ENCODE measurements at regions not wholly inside any gene's neighbourhood (a gene's known extent, or its start where the extent isn't known, plus 50 kb on each side); places are given as distances from the start of the nearest gene placed in this dataset.
"Not testable (repeated sequence)": the region's sequence is repeated elsewhere in the genome, so short reads cannot be mapped to it uniquely, and the experiment has no call there.

DNA sequence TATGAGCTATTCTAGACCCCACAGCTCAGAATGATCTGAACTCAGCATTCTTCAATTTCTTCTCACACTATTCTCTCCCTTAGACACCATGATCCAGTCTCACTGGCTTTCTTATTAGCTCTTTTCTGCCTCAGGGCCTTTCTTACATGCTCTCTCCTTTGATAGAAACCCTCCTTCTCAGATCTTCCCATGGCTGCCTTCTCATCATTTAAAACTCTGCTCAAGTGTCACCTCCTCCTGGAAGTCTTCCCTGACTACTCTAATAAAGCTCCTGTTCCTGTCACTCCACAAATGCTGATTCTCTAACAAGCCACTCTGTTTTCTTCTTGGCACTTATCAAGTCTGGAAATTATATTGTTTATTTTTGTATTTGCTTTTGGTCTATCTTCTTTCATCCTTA, 131.1 kb downstream of the HNMT start:
- no peak overlapping the region for H3K4me3 ChIP-seq
- H3K9me3 ChIP-seq = no peaks in the 10 kb centered on the region
- intact Hi-C loops (cut with DNase I) = no loop called here
- no peaks in the 10 kb centered on the region for H3K36me3 ChIP-seq
- DNase-seq = no peak
- no peaks in the 10 kb centered on the region for H3K27me3 ChIP-seq
- no peak for TF ChIP-seq POLR2A (IDR thresholded peaks at IDR 0.05)
- TF ChIP-seq POLR2AphosphoS5 (IDR thresholded peaks at IDR 0.05) = no peak
- TF ChIP-seq, protein P1, sequence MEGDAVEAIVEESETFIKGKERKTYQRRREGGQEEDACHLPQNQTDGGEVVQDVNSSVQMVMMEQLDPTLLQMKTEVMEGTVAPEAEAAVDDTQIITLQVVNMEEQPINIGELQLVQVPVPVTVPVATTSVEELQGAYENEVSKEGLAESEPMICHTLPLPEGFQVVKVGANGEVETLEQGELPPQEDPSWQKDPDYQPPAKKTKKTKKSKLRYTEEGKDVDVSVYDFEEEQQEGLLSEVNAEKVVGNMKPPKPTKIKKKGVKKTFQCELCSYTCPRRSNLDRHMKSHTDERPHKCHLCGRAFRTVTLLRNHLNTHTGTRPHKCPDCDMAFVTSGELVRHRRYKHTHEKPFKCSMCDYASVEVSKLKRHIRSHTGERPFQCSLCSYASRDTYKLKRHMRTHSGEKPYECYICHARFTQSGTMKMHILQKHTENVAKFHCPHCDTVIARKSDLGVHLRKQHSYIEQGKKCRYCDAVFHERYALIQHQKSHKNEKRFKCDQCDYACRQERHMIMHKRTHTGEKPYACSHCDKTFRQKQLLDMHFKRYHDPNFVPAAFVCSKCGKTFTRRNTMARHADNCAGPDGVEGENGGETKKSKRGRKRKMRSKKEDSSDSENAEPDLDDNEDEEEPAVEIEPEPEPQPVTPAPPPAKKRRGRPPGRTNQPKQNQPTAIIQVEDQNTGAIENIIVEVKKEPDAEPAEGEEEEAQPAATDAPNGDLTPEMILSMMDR (IDR thresholded peaks at IDR 0.05) = no peak
- no peak for TF ChIP-seq EP300 (IDR thresholded peaks at IDR 0.05)
- H3K4me1 ChIP-seq = no peaks in the 10 kb centered on the region
- no peak overlapping the region for H3K27ac ChIP-seq

- WGBS, 2 donors = 97 to 99% methylated on average over 3 of the region's 3 CpGs
- H3K27ac ChIP-seq; H3K4me3 ChIP-seq; H3K36me3 ChIP-seq; H3K27me3 ChIP-seq; H3K4me1 ChIP-seq; H3K9me3 ChIP-seq; DNase-seq; intact Hi-C loops (cut with DNase I): not testable (repeated sequence)
Observed at GRCh38 chr2:138099288-138099687, 135.0 kb downstream of the HNMT start.

DNA sequence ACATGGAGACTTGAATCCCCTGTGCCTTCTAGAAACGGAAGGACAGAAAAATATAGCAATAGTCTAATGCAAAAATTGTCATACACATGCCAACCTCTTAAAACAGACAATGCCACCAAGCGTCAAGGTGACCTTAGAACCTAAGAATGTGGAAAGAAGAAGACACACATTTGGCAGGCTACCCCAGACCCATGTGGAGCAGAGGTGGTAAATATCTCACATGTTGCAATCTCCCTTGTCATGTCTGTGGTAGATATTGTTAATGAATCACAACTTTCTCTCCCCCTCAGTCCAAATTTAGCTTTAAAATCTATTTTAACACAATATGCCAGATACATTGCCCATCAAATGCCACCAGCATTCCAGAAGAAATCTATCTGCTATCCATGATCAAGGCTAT, 137.4 kb downstream of the HNMT start:
- H3K27ac ChIP-seq = no peak overlapping the region
- TF ChIP-seq POLR2A (IDR thresholded peaks at IDR 0.05) (no peak), POLR2AphosphoS5 (IDR thresholded peaks at IDR 0.05) (no peak), EP300 (IDR thresholded peaks at IDR 0.05) (no peak)
- TF ChIP-seq, protein P1 (IDR thresholded peaks at IDR 0.05) = no peak
- no peak overlapping the region for H3K4me3 ChIP-seq
- intact Hi-C loops (cut with DNase I) = no loop called here
- WGBS, 2 donors = 94 to 96% methylated on average over 2 of the region's 2 CpGs
- no peaks in the 10 kb centered on the region for H3K9me3 ChIP-seq
- H3K4me1 ChIP-seq = no peaks in the 10 kb centered on the region
- DNase-seq = no peak
- no peaks in the 10 kb centered on the region for H3K36me3 ChIP-seq
- no peaks in the 10 kb centered on the region for H3K27me3 ChIP-seq

- Histone ChIP-seq H3K27me3 (no peaks in the 10 kb centered on the region), H3K4me1 (no peaks in the 10 kb centered on the region), H3K27ac (no peak overlapping the region), H3K9me3 (no peaks in the 10 kb centered on the region), H3K4me3 (no peak overlapping the region), H3K36me3 (no peaks in the 10 kb centered on the region)
- intact Hi-C loops (cut with DNase I) = no loop called here
- no peak for TF ChIP-seq EP300 (IDR thresholded peaks at IDR 0.05)
- no peak for TF ChIP-seq POLR2AphosphoS5 (IDR thresholded peaks at IDR 0.05)
- no peak for TF ChIP-seq POLR2A (IDR thresholded peaks at IDR 0.05)
- DNase-seq = no peak
Observed at GRCh38 chr2:138102664-138103063, 138.4 kb downstream of the HNMT start.

DNA sequence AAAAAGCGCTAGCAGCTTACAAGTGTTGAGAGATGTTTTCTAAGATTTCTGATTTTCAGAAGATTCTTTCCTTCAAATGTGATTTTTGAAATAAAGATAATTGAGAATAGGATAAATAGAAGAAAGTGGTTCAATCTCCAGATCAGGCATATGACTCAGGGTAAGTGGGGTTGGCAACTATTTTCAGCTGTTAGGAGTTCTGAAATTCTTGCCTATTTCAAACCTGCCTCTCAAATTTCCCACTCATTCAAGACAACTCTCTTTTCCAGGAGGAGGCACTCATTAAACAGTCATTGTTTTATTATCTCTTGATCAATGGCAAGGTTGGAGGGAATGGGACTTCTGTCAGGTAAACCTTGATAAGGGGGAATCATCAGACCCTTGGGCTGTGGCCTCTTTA, 138.9 kb downstream of the HNMT start:
- intact Hi-C loops (cut with DNase I) = no loop called here
- TF ChIP-seq, protein P1 (IDR thresholded peaks at IDR 0.05) = no peak
- no peak for TF ChIP-seq POLR2AphosphoS5 (IDR thresholded peaks at IDR 0.05)
- TF ChIP-seq EP300 (IDR thresholded peaks at IDR 0.05) = no peak
- TF ChIP-seq POLR2A (IDR thresholded peaks at IDR 0.05) = no peak
- H3K27ac ChIP-seq = no peak overlapping the region
- H3K36me3 ChIP-seq = no peaks in the 10 kb centered on the region
- DNase-seq = no peak
- H3K27me3 ChIP-seq = no peaks in the 10 kb centered on the region
- no peaks in the 10 kb centered on the region for H3K9me3 ChIP-seq
- no peaks in the 10 kb centered on the region for H3K4me1 ChIP-seq
- H3K4me3 ChIP-seq = no peak overlapping the region
- 96 to 99% methylated on average over 1 of the region's 1 CpG for WGBS, 2 donors

DNA sequence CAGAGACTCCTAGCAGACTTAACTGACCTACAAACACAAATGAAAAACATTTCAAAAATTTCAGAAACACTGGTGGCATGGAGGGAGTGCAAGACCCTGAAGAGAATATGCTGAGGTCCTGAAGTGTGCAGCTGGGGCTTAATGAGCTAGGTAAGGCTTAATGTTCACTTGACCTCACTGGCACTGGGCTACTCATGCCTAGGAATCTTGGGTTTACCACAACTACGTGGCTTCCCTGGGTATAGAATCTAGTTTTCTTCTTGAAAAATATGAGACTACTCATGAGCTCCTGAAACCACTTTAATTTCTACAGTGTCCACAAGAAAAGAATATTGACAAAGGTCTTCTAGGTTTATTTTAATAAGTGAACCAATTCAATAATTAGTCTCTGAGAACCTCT, 139.8 kb downstream of the HNMT start:
- no peaks in the 10 kb centered on the region for H3K36me3 ChIP-seq
- H3K27ac ChIP-seq = no peak overlapping the region
- no peak overlapping the region for H3K4me3 ChIP-seq
- H3K4me1 ChIP-seq = no peaks in the 10 kb centered on the region
- 84 to 98% methylated on average over 1 of the region's 1 CpG for WGBS, 2 donors
- no peaks in the 10 kb centered on the region for H3K27me3 ChIP-seq
- no peaks in the 10 kb centered on the region for H3K9me3 ChIP-seq
- no peak for TF ChIP-seq POLR2A (IDR thresholded peaks at IDR 0.05)
- TF ChIP-seq EP300 (IDR thresholded peaks at IDR 0.05) = no peak
- no peak for TF ChIP-seq POLR2AphosphoS5 (IDR thresholded peaks at IDR 0.05)
- TF ChIP-seq, protein P1 (IDR thresholded peaks at IDR 0.05) = no peak
- no peak for DNase-seq
- intact Hi-C loops (cut with DNase I) = no loop called here
